Thymus (tissue), 11 donors: ENCODE measurements at regions not wholly inside any gene's neighbourhood (a gene's known extent, or its start where the extent isn't known, plus 50 kb on each side); places are given as distances from the start of the nearest gene placed in this dataset.

ENCODE experiments used
- DNase-seq, 9 donors: peaks; one replicate each; pipeline ENCODE4 v3.0.0-alpha.2; 2013; ENCODE audit warnings: low spot score in 9 of 9, low read depth in 6 of 9, missing footprints in 1 of 9
- H3K27ac ChIP-seq, 2 donors: one replicate each; pipeline ENCODE4 v1.5.1; 2013; ENCODE audit warnings: control low read depth in 1 of 2, low read depth in 1 of 2, low read length in 1 of 2, mild to moderate bottlenecking in 1 of 2, moderate library complexity in 1 of 2
- H3K27me3 ChIP-seq, 2 donors: one replicate each; pipeline ENCODE4 v1.5.1; 2013; ENCODE audit warnings: low read length in 1 of 2; ENCODE audit not compliant: control insufficient read depth in 2 of 2, insufficient read depth in 1 of 2
- H3K36me3 ChIP-seq, 2 donors: one replicate each; pipeline ENCODE4 v1.5.1; 2013; ENCODE audit warnings: low read length in 1 of 2, mild to moderate bottlenecking in 1 of 2, moderate library complexity in 1 of 2; ENCODE audit not compliant: control insufficient read depth in 2 of 2, insufficient read depth in 2 of 2
- H3K4me1 ChIP-seq, 2 donors: one replicate each; pipeline ENCODE4 v1.5.1; 2013; ENCODE audit warnings: low read length in 2 of 2; ENCODE audit not compliant: control insufficient read depth in 2 of 2, insufficient read depth in 2 of 2
- H3K4me3 ChIP-seq, 2 donors: one replicate each; pipeline ENCODE4 v1.5.1; 2013; ENCODE audit warnings: low read length in 2 of 2, control low read depth in 1 of 2, mild to moderate bottlenecking in 1 of 2
- H3K9me3 ChIP-seq, 2 donors: one replicate each; pipeline ENCODE4 v1.5.1; 2013; ENCODE audit warnings: low read length in 1 of 2, mild to moderate bottlenecking in 1 of 2; ENCODE audit not compliant: control insufficient read depth in 2 of 2, insufficient read depth in 1 of 2
- WGBS: extraction: QIAGEN DNeasy Blood & Tissue Kit; methylation state at CpG from one replicate; pipeline ENCODE4 v1.1.7; 2013; 5-methylcytosine and 5-hydroxymethylcytosine counted together
- donor health status: healthy.

- no peak overlapping the region for H3K27ac ChIP-seq
- 96% methylated on average over 3 of the region's 3 CpGs for WGBS
Observed at GRCh38 chr13:39874331-39875053, 219.0 kb downstream of the COG6 start.

GRCh38 chr13:39875111-39875987, 219.9 kb downstream of the COG6 start:
- no peaks in the 10 kb centered on the region for H3K4me1 ChIP-seq
- H3K36me3 ChIP-seq, result no peaks in the 10 kb centered on the region
- H3K27me3 ChIP-seq, result no peaks in the 10 kb centered on the region
- H3K9me3 ChIP-seq, result peaks cover 0 to 3% of the 10 kb centered on the region in 2 donors
- H3K4me3 ChIP-seq, result no peak overlapping the region
- no peak for DNase-seq
- WGBS, result 93% methylated on average over 9 of the region's 9 CpGs
- H3K27ac ChIP-seq, result no peak overlapping the region

More at GRCh38 chr13:39874331-39875053, 219.0 kb downstream of the COG6 start:
- peaks cover 0 to 3% of the 10 kb centered on the region in 2 donors for H3K9me3 ChIP-seq
- no peaks in the 10 kb centered on the region for H3K36me3 ChIP-seq
- no peaks in the 10 kb centered on the region for H3K4me1 ChIP-seq
- H3K27me3 ChIP-seq, result no peaks in the 10 kb centered on the region
- no peak overlapping the region for H3K4me3 ChIP-seq
- DNase-seq, result no peak

GRCh38 chr13:39876258-39876657, 220.8 kb downstream of the COG6 start:
- H3K27me3 ChIP-seq, result no peaks in the 10 kb centered on the region
- H3K27ac ChIP-seq, result no peak overlapping the region
- no peak for DNase-seq
- peaks cover 0 to 3% of the 10 kb centered on the region in 2 donors for H3K9me3 ChIP-seq
- H3K4me1 ChIP-seq, result no peaks in the 10 kb centered on the region
- H3K36me3 ChIP-seq, result no peaks in the 10 kb centered on the region
- H3K4me3 ChIP-seq, result no peak overlapping the region
- WGBS, result 95% methylated on average over 3 of the region's 3 CpGs

GRCh38 chr13:39877134-39877533, 221.7 kb downstream of the COG6 start:
- DNase-seq, result no peak

GRCh38 chr13:39879286-39880035, 224.0 kb downstream of the COG6 start:
- Histone ChIP-seq H3K36me3 (no peaks in the 10 kb centered on the region), H3K9me3 (peaks cover 0 to 3% of the 10 kb centered on the region in 2 donors), H3K27me3 (no peaks in the 10 kb centered on the region), H3K4me3 (no peak overlapping the region), H3K4me1 (no peaks in the 10 kb centered on the region), H3K27ac (no peak overlapping the region)
- DNase-seq, result no peak
- 95% methylated on average over 4 of the region's 4 CpGs for WGBS

More at GRCh38 chr13:39877134-39877533, 221.7 kb downstream of the COG6 start:
- no peaks in the 10 kb centered on the region for H3K27me3 ChIP-seq
- no peak overlapping the region for H3K27ac ChIP-seq
- WGBS, result 77% methylated on average over 5 of the region's 5 CpGs
- no peaks in the 10 kb centered on the region for H3K4me1 ChIP-seq
- peaks cover 0 to 3% of the 10 kb centered on the region in 2 donors for H3K9me3 ChIP-seq
- H3K4me3 ChIP-seq, result no peak overlapping the region
- H3K36me3 ChIP-seq, result no peaks in the 10 kb centered on the region

GRCh38 chr13:39881383-39881782, 225.9 kb downstream of the COG6 start:
- no peak for DNase-seq
- H3K4me1 ChIP-seq, result no peaks in the 10 kb centered on the region
- H3K36me3 ChIP-seq, result no peaks in the 10 kb centered on the region
- WGBS, result 68% methylated on average over 2 of the region's 2 CpGs
- H3K4me3 ChIP-seq, result no peak overlapping the region
- H3K27ac ChIP-seq, result no peak overlapping the region
- peaks cover 0 to 3% of the 10 kb centered on the region in 2 donors for H3K9me3 ChIP-seq
- H3K27me3 ChIP-seq, result no peaks in the 10 kb centered on the region

GRCh38 chr13:39881887-39882286, 226.4 kb downstream of the COG6 start:
- H3K27me3 ChIP-seq, result no peaks in the 10 kb centered on the region
- no peaks in the 10 kb centered on the region for H3K36me3 ChIP-seq
- DNase-seq, result no peak
- no peaks in the 10 kb centered on the region for H3K4me1 ChIP-seq
- no peak overlapping the region for H3K4me3 ChIP-seq
- WGBS, result 92% methylated on average over 1 of the region's 1 CpG
- H3K27ac ChIP-seq, result no peak overlapping the region
- H3K9me3 ChIP-seq, result peaks cover 0 to 3% of the 10 kb centered on the region in 2 donors

- H3K4me1 ChIP-seq, result no peaks in the 10 kb centered on the region
- no peaks in the 10 kb centered on the region for H3K27me3 ChIP-seq
- 91% methylated on average over 1 of the region's 1 CpG for WGBS
- no peaks in the 10 kb centered on the region for H3K9me3 ChIP-seq
- no peaks in the 10 kb centered on the region for H3K36me3 ChIP-seq
- no peak for DNase-seq
- H3K4me3 ChIP-seq, result no peak overlapping the region
- H3K27ac ChIP-seq, result no peak overlapping the region
Observed at GRCh38 chr13:39884166-39884565, 228.7 kb downstream of the COG6 start.

GRCh38 chr13:39886336-39886735, 230.9 kb downstream of the COG6 start:
- no peak overlapping the region for H3K4me3 ChIP-seq
- no peaks in the 10 kb centered on the region for H3K9me3 ChIP-seq
- no peaks in the 10 kb centered on the region for H3K36me3 ChIP-seq
- no peaks in the 10 kb centered on the region for H3K4me1 ChIP-seq
- no peaks in the 10 kb centered on the region for H3K27me3 ChIP-seq
- H3K27ac ChIP-seq, result no peak overlapping the region
- no peak for DNase-seq
